GM12891 (cell line): ENCODE measurements at regions not wholly inside any gene's neighbourhood (a gene's known extent, or its start where the extent isn't known, plus 50 kb on each side); places are given as distances from the start of the nearest gene placed in this dataset.
"Not testable (repeated sequence)": the region's sequence is repeated elsewhere in the genome, so short reads cannot be mapped to it uniquely, and the experiment has no call there.

Experiments
- POLR2A ChIP-seq: IDR thresholded peaks from 2 replicates; pipeline ENCODE4 v1.6.1; 2011; ENCODE audit warnings: low read depth, low read length, control low read depth
- TAF1 ChIP-seq: IDR thresholded peaks from 2 replicates; pipeline ENCODE4 v1.6.1; 2011; ENCODE audit warnings: low read depth, low read length, control low read depth

- TF ChIP-seq TAF1, POLR2A: not testable (repeated sequence)
Observed at GRCh38 chr17:30697619-30698460, 126.7 kb downstream of the CRLF3 start.
